Stomach smooth muscle (tissue), 2 donors: ENCODE measurements at regions not wholly inside any gene's neighbourhood (a gene's known extent, or its start where the extent isn't known, plus 50 kb on each side); places are given as distances from the start of the nearest gene placed in this dataset.

Source experiments
- H3K27ac ChIP-seq: one replicate; pipeline ENCODE4 v1.7.0; 2013; ENCODE audit warnings: mild to moderate bottlenecking, low read length, inconsistent platforms
- H3K27me3 ChIP-seq, 2 donors: one replicate each; pipeline ENCODE4 v1.7.0; 2013; ENCODE audit warnings: low read length in 2 of 2; ENCODE audit not compliant: insufficient read depth in 2 of 2, control insufficient read depth in 1 of 2
- H3K36me3 ChIP-seq, 2 donors: one replicate each; pipeline ENCODE4 v1.7.0; 2013; ENCODE audit warnings: low read length in 2 of 2; ENCODE audit not compliant: control insufficient read depth in 2 of 2, insufficient read depth in 2 of 2
- H3K4me1 ChIP-seq: one replicate; pipeline ENCODE4 v1.7.0; 2013; ENCODE audit warnings: low read length; ENCODE audit not compliant: control insufficient read depth, insufficient read depth
- H3K4me3 ChIP-seq, 2 donors: one replicate each; pipeline ENCODE4 v1.7.0; 2013; ENCODE audit warnings: low read length in 2 of 2
- H3K9ac ChIP-seq, 2 donors: one replicate each; pipeline ENCODE4 v1.7.0; 2013; ENCODE audit warnings: low read length in 2 of 2, mild to moderate bottlenecking in 1 of 2
- H3K9me3 ChIP-seq, 2 donors: one replicate each; pipeline ENCODE4 v1.7.0; 2013; ENCODE audit warnings: low read length in 2 of 2; ENCODE audit not compliant: control insufficient read depth in 2 of 2
- donor health status: healthy.
- donor health status: Pancreatic carcinoma.

GRCh38 chr11:131154351-131154750 lies 216.1 kb upstream of the NTM start:
- Histone ChIP-seq H3K4me1 (no peaks in the 10 kb centered on the region), H3K27me3 (no peaks in the 10 kb centered on the region), H3K36me3 (no peaks in the 10 kb centered on the region), H3K9me3 (no peaks in the 10 kb centered on the region), H3K9ac (no peak overlapping the region), H3K4me3 (no peak overlapping the region), H3K27ac (no peak overlapping the region)

- no peaks in the 10 kb centered on the region for H3K36me3 ChIP-seq
- H3K27me3 ChIP-seq = no peaks in the 10 kb centered on the region
- H3K4me3 ChIP-seq = no peak overlapping the region
- H3K9me3 ChIP-seq = no peaks in the 10 kb centered on the region
- no peak overlapping the region for H3K27ac ChIP-seq
- no peaks in the 10 kb centered on the region for H3K4me1 ChIP-seq
- H3K9ac ChIP-seq = no peak overlapping the region
Observed at GRCh38 chr11:131157678-131158077, 212.7 kb upstream of the NTM start.

GRCh38 chr11:131160846-131161245 lies 209.6 kb upstream of the NTM start:
- H3K27ac ChIP-seq = no peak overlapping the region
- H3K36me3 ChIP-seq = no peaks in the 10 kb centered on the region
- H3K9me3 ChIP-seq = no peaks in the 10 kb centered on the region
- no peak overlapping the region for H3K4me3 ChIP-seq
- H3K9ac ChIP-seq = no peak overlapping the region
- peaks cover 5% of the 10 kb centered on the region for H3K4me1 ChIP-seq
- H3K27me3 ChIP-seq = no peaks in the 10 kb centered on the region

- H3K4me3 ChIP-seq = no peak overlapping the region
- H3K9me3 ChIP-seq = no peaks in the 10 kb centered on the region
- peaks cover 5% of the 10 kb centered on the region for H3K4me1 ChIP-seq
- no peak overlapping the region for H3K27ac ChIP-seq
- no peaks in the 10 kb centered on the region for H3K27me3 ChIP-seq
- H3K36me3 ChIP-seq = no peaks in the 10 kb centered on the region
- H3K9ac ChIP-seq = no peak overlapping the region
Observed at GRCh38 chr11:131163613-131164012, 206.8 kb upstream of the NTM start.

DNA sequence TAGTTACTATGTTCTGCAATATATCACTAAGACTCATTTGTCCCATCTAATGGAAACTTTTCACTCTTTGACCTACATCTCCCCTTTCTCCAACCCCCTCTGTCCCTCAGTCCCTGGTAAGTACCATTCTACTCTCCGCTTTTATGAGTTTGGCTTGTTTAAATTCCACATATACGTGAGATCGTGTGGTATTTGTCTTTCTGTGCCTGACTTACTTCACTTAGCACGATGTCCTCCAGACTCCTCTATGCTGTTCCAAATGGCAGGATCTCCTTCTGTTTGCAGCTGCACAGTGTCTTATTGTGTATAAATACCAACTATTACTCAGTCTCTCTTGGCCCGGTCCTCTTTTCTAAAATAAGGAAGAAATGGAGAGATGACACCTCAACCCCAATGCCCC lies 205.4 kb upstream of the NTM start:
- H3K4me3 ChIP-seq = no peak overlapping the region
- no peak overlapping the region for H3K27ac ChIP-seq
- no peaks in the 10 kb centered on the region for H3K36me3 ChIP-seq
- no peak overlapping the region for H3K9ac ChIP-seq
- H3K27me3 ChIP-seq = no peaks in the 10 kb centered on the region
- peaks cover 5% of the 10 kb centered on the region for H3K4me1 ChIP-seq
- H3K9me3 ChIP-seq = no peaks in the 10 kb centered on the region

DNA sequence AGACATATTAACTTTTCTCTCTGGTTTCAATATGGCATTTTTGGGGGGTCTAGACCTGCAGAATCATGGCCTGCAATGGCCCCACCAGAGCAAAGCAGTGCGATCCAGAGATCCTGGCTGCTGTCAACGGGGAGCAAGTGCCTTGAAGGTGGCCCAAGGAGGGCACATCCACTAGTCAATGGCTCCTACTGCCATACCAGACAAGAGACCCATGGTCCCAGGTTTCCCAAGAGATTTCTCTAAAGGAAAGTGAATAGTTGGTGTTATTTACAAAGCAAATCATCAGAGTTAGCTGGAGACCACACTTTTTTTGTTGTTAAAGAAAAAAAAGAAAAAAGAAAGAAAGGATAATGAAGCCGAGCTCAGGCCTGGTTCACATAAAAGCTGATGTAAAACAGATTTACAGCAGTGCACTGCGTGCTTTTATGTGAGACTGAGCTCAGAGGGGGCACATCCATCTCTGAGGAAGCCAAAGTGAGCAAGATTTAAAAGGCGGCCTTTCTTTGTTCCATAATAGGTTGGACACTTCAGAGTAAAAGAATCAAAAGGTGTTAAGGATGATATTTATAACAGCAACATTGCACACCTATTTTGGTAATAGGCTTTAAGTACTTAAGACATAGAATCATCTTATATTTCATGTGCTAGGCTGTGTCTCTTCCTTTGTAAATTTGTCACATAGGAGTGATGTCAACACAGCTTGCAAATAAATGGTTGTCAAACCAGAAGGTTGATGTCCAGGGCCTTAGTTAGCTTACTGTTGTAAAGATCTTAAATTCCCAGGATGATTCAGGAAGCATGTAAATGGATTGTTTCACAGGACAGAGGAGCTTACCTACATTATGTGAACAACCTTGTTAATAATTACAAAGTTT lies 201.3 kb upstream of the NTM start:
- Histone ChIP-seq H3K4me1 (peaks cover 5% of the 10 kb centered on the region), H3K4me3 (no peak overlapping the region), H3K9ac (no peak overlapping the region), H3K36me3 (no peaks in the 10 kb centered on the region), H3K9me3 (no peaks in the 10 kb centered on the region), H3K27ac (no peak overlapping the region), H3K27me3 (no peaks in the 10 kb centered on the region)

- no peak overlapping the region for H3K27ac ChIP-seq
- no peaks in the 10 kb centered on the region for H3K9me3 ChIP-seq
- H3K4me1 ChIP-seq = no peaks in the 10 kb centered on the region
Observed at GRCh38 chr11:131172011-131172410, 198.4 kb upstream of the NTM start.

GRCh38 chr11:131178020-131178419 lies 192.4 kb upstream of the NTM start:
- Histone ChIP-seq H3K4me1 (no peaks in the 10 kb centered on the region), H3K36me3 (no peaks in the 10 kb centered on the region), H3K27me3 (peaks cover 0 to 5% of the 10 kb centered on the region in 2 donors), H3K9me3 (no peaks in the 10 kb centered on the region), H3K9ac (no peak overlapping the region), H3K27ac (no peak overlapping the region), H3K4me3 (no peak overlapping the region)

More at GRCh38 chr11:131172011-131172410, 198.4 kb upstream of the NTM start:
- Histone ChIP-seq H3K27me3 (peaks cover 0 to 5% of the 10 kb centered on the region in 2 donors), H3K9ac (no peak overlapping the region), H3K4me3 (no peak overlapping the region), H3K36me3 (no peaks in the 10 kb centered on the region)

DNA sequence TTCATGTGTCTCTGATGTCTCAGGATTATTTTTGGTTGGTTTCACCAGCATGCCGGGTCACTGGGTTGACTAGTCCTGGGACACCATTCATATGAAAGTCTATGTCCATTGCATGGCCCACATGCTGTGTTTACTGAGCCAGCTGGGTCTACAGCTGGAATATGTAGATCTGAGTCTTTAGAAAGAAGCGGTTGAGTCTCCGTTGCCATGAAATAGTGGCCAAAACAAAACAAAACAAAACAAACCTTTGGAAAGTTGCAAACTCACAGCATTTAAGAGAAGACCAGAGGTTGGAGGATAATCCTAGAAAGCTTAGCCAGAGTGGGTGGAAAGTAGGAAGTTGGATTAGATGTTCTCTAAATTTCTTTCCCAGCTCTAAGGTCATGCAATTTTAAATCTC lies 191.8 kb upstream of the NTM start:
- Histone ChIP-seq H3K27ac (no peak overlapping the region), H3K36me3 (no peaks in the 10 kb centered on the region), H3K9ac (no peak overlapping the region), H3K27me3 (peaks cover 0 to 5% of the 10 kb centered on the region in 2 donors), H3K9me3 (no peaks in the 10 kb centered on the region), H3K4me3 (no peak overlapping the region), H3K4me1 (no peaks in the 10 kb centered on the region)

- Histone ChIP-seq H3K27me3 (peaks cover 0 to 5% of the 10 kb centered on the region in 2 donors), H3K4me3 (no peak overlapping the region), H3K36me3 (no peaks in the 10 kb centered on the region), H3K9me3 (no peaks in the 10 kb centered on the region), H3K9ac (no peak overlapping the region), H3K27ac (no peak overlapping the region), H3K4me1 (no peaks in the 10 kb centered on the region)
Observed at GRCh38 chr11:131179836-131180235, 190.6 kb upstream of the NTM start.

DNA sequence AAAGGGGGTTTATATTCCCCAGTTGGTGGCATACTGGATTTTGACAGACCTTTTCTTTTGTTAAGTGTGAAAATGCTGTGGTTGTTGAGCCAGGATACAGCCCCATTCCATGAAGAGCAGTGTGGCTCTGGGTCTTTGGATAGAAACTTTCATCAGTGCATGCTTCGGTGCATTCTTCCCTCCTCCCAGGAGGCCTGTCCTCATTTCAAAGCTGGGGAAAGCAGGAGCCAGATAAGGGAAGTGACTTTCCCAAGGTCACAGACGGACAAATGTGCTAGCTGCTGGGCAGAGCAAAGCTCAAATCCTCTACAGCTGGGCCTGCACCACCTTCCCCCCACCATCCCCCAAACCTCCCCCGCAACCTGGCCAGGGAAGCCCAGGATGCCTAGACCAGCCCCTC lies 184.5 kb upstream of the NTM start:
- H3K27me3 ChIP-seq = no peaks in the 10 kb centered on the region
- no peak overlapping the region for H3K9ac ChIP-seq
- H3K27ac ChIP-seq = no peak overlapping the region
- no peaks in the 10 kb centered on the region for H3K4me1 ChIP-seq
- no peaks in the 10 kb centered on the region for H3K9me3 ChIP-seq
- H3K36me3 ChIP-seq = no peaks in the 10 kb centered on the region
- H3K4me3 ChIP-seq = no peak overlapping the region
